Activated naive CD8-positive, alpha-beta T cell treated with anti-CD3 and anti-CD28 coated beads for 36 hours (primary cell): ENCODE measurements at regions not wholly inside any gene's neighbourhood (a gene's known extent, or its start where the extent isn't known, plus 50 kb on each side); places are given as distances from the start of the nearest gene placed in this dataset.
A peak's percentile ranks its signal among the peaks of the same experiment; 100 is the strongest.

Experiments
- DNase-seq: peaks from one replicate; pipeline ENCODE4 v3.0.0; 2021
- H3K27ac Mint-ChIP-seq: one replicate; pipeline ENCODE4 v1.8.0; 2022; ENCODE audit warnings: mild to moderate bottlenecking, moderate library complexity, mixed read lengths
- H3K27me3 Mint-ChIP-seq: one replicate; pipeline ENCODE4 v1.8.0; 2022; ENCODE audit warnings: mild to moderate bottlenecking, mixed read lengths
- H3K36me3 Mint-ChIP-seq: one replicate; pipeline ENCODE4 v1.8.0; 2021; ENCODE audit warnings: mild to moderate bottlenecking, mixed read lengths
- H3K4me1 Mint-ChIP-seq: one replicate; pipeline ENCODE4 v1.8.0; 2021; ENCODE audit warnings: mixed read lengths
- H3K4me3 Mint-ChIP-seq: one replicate; pipeline ENCODE4 v1.8.0; 2022; ENCODE audit warnings: mild to moderate bottlenecking, moderate library complexity, mixed read lengths
- H3K9me3 Mint-ChIP-seq: one replicate; pipeline ENCODE4 v1.8.0; 2022; ENCODE audit warnings: mixed read lengths

DNA sequence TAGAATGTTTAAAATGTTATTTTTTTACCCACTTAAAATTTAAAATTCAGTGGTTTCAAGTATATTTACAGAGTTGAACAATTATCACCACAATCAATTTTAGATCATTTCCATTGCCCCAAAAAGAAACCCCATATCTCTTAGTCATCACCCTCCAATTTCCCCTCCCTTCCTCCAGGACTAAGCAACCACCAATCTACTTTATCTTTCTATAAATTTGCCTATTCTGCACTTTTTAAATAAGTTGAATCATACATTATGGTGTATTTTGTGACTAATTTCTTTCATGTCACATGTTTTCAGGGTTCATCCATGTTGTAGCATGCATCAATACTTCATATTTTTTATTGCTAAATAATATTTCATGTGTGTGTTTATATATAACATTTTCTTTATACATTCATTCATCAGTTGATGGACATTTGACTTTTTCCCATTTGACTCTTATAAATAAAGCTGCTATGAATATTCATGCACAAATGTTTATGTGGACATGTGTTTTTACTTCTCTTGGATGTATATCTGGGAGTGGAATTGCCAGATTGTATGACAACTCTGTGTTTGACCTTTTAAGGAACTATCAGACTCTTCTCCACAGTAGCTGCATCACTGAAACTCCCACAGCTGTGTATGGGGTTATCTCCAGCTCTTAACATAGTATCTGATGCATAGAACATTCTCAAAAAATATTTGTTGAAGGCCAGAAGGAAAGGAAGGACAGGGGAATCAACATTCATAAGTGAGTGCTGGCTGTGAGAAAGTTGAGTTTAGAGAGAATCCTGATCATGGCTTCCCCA, 107.8 kb upstream of the OXGR1 start:
- peaks cover 5% of the 10 kb centered on the region for H3K4me1 Mint-ChIP-seq
- no peaks in the 10 kb centered on the region for H3K36me3 Mint-ChIP-seq
- H3K27ac Mint-ChIP-seq: no peak overlapping the region
- DNase-seq: no peak
- H3K27me3 Mint-ChIP-seq: peaks cover 15% of the 10 kb centered on the region
- peaks cover 5% of the 10 kb centered on the region for H3K9me3 Mint-ChIP-seq
- H3K4me3 Mint-ChIP-seq: no peak overlapping the region

DNA sequence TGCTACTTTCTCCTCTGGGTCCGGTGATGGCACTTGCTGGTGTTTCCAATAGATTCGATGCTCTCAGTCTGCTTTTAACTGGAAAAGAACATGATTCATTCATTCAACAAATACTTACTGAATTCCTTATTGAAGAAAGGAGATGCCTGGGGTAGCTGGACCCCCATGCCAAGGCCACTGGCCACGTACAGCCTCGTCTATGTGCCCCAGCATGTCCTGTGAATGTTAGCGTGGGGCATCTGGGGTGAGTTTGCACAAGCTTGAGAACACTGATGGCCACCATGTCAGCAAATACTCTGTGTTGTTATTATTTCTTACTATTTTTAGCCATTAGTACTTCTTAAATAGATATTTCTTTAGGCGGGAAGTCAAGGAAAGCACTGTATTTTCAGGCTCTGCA, 112.0 kb upstream of the OXGR1 start:
- peaks cover 7% of the 10 kb centered on the region for H3K4me1 Mint-ChIP-seq

GRCh38 chr13:97107815-97108529, 113.7 kb upstream of the OXGR1 start:
- DNase-seq: no peak
- H3K27me3 Mint-ChIP-seq: peaks cover 13% of the 10 kb centered on the region
- H3K4me1 Mint-ChIP-seq: peaks cover 7% of the 10 kb centered on the region
- no peaks in the 10 kb centered on the region for H3K36me3 Mint-ChIP-seq
- H3K9me3 Mint-ChIP-seq: no peaks in the 10 kb centered on the region
- no peak overlapping the region for H3K27ac Mint-ChIP-seq
- no peak overlapping the region for H3K4me3 Mint-ChIP-seq

More for the DNA sequence above, 112.0 kb upstream of the OXGR1 start:
- no peak overlapping the region for H3K4me3 Mint-ChIP-seq
- H3K27me3 Mint-ChIP-seq: peaks cover 13% of the 10 kb centered on the region
- H3K27ac Mint-ChIP-seq: no peak overlapping the region
- no peaks in the 10 kb centered on the region for H3K36me3 Mint-ChIP-seq
- H3K9me3 Mint-ChIP-seq: no peaks in the 10 kb centered on the region
- no peak for DNase-seq

DNA sequence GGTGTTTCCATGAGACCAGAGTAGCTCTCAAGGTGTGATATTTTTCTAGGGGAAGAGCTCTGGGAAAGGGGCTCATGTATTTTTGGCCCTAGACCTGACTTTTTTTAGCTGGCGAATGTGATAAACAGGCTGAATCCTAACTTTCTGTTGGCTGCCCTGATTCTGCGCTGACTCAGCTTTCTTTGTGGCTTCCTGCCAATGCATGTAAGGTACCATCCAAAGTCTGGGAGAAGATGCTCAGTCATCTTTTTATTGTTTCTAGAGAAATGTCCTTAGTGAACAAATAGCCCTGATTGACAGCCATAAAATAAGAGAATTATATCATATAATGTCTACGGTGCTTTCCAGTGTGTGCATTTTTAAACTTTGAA, 113.6 kb upstream of the MBNL2 start:
- DNase-seq: no peak
- H3K4me3 Mint-ChIP-seq: no peak overlapping the region
- no peaks in the 10 kb centered on the region for H3K36me3 Mint-ChIP-seq
- H3K4me1 Mint-ChIP-seq: peaks cover 7% of the 10 kb centered on the region
- no peaks in the 10 kb centered on the region for H3K9me3 Mint-ChIP-seq
- H3K27ac Mint-ChIP-seq: no peak overlapping the region
- peaks cover 13% of the 10 kb centered on the region for H3K27me3 Mint-ChIP-seq

- Mint-ChIP-seq H3K36me3 (no peaks in the 10 kb centered on the region), H3K4me1 (peaks cover 10% of the 10 kb centered on the region), H3K9me3 (no peaks in the 10 kb centered on the region), H3K27me3 (peaks cover 13% of the 10 kb centered on the region), H3K4me3 (no peak overlapping the region), H3K27ac (no peak overlapping the region)
- DNase-seq: no peak
These were observed 112.9 kb upstream of the MBNL2 start for GRCh38 chr13:97109256-97109655.

DNA sequence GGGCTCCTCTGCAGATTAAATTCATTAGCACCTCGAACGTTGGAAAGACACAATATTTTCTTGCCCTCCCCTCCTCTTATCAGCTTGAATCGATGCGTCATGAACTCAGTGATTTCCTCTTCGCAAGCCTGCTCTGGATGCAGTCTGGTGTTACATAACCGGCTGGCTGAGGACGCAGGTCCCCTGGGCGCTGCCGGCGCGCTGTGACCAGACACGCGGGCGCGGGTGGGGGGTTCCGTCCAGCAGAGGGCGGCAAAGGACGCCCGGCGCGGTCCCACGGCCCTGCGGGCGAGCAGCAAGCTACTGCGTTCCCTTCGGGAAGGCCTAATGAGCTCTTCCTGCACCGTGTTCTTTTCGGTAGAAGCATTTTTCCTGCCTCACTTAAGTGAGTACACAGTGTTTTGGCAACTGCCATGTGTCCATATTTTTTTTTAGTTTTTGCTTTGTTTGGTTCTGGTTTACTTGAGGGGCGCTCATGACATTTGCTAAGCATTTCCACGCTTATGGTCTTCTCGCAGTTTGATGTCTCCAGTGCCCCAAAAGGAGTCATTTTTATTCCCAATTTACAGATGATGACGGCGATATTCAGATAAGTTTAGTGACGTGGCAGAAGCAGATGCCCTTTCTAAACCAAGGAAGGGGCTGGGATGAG, 112.2 kb upstream of the MBNL2 start:
- Mint-ChIP-seq H3K4me3 (no peak overlapping the region), H3K4me1 (peaks cover 10% of the 10 kb centered on the region), H3K27ac (no peak overlapping the region), H3K27me3 (peaks cover 13% of the 10 kb centered on the region), H3K9me3 (no peaks in the 10 kb centered on the region), H3K36me3 (no peaks in the 10 kb centered on the region)
- DNase-seq: peak; percentile 80

- Mint-ChIP-seq H3K4me1 (peaks cover 10% of the 10 kb centered on the region), H3K27me3 (peaks cover 19% of the 10 kb centered on the region), H3K36me3 (no peaks in the 10 kb centered on the region), H3K4me3 (no peak overlapping the region), H3K27ac (no peak overlapping the region), H3K9me3 (no peaks in the 10 kb centered on the region)
- no peak for DNase-seq
These were observed 111.2 kb upstream of the MBNL2 start for GRCh38 chr13:97110936-97111335.

DNA sequence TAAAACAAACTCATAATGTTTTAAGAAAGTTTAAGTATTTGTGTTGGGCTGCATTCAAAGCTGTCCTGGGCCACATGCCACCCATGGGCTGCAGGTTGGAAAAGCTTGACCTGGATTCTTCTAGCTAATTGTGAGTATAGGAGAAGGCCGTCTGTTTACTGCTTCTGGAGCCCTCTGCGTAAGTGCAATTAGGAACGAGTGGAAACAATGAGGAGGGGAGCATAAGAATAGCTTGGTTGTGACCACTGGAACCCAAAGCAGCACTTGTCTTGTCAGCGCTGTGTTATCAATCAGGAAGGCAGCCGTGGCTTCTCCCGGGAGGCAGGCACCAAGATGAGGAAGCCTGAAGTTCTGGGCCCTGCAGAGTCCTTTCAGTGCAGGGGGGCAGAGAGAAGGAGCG, 110.4 kb upstream of the MBNL2 start:
- Mint-ChIP-seq H3K27me3 (peaks cover 26% of the 10 kb centered on the region), H3K4me3 (no peak overlapping the region), H3K36me3 (no peaks in the 10 kb centered on the region), H3K4me1 (peaks cover 10% of the 10 kb centered on the region), H3K9me3 (no peaks in the 10 kb centered on the region), H3K27ac (no peak overlapping the region)
- no peak for DNase-seq

DNA sequence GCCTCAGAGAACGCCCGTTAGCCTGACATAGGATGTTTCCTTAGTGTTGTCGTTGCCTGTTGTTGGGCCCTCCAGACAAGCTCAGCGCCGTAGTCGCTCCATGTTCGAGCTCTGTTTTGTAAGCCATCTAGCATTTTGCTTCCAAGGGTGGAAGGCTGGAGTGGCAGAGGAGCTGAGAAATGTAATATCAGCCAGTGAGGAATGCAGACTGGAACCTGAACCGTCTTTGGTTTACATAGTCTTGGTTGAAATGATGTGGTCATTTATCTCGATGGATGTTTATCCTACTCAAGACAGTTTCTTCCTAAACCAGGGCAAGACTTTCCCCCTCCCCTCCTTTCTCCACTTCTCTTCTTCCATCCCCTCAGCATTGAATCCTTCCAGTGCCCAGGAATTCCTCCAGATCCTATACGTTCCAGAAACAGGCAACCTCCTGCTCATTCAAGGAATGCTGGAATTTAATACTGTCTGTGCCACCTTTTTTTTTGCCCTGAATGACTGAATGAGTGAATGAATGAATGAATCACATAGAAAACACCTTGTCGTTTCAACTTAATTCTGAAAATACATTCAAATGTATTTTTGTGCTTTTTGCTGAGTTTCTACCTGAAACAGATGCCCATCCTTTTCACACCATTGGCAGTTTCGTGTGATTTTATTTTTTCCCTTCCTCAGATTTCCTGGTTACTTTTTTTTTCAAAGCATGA, 109.5 kb upstream of the MBNL2 start:
- Mint-ChIP-seq H3K4me3 (no peak overlapping the region), H3K27me3 (peaks cover 28% of the 10 kb centered on the region), H3K9me3 (no peaks in the 10 kb centered on the region), H3K27ac (no peak overlapping the region), H3K36me3 (no peaks in the 10 kb centered on the region), H3K4me1 (peaks cover 10% of the 10 kb centered on the region)
- DNase-seq: no peak

GRCh38 chr13:97113231-97114001, 108.7 kb upstream of the MBNL2 start:
- peaks cover 36% of the 10 kb centered on the region for H3K27me3 Mint-ChIP-seq
- H3K27ac Mint-ChIP-seq: no peak overlapping the region
- no peaks in the 10 kb centered on the region for H3K36me3 Mint-ChIP-seq
- no peak for DNase-seq
- peaks cover 10% of the 10 kb centered on the region for H3K4me1 Mint-ChIP-seq
- no peak overlapping the region for H3K4me3 Mint-ChIP-seq
- H3K9me3 Mint-ChIP-seq: no peaks in the 10 kb centered on the region

GRCh38 chr13:97114651-97115050, 107.5 kb upstream of the MBNL2 start:
- Mint-ChIP-seq H3K4me1 (peaks cover 8% of the 10 kb centered on the region), H3K27me3 (peaks cover 29% of the 10 kb centered on the region), H3K4me3 (no peak overlapping the region), H3K9me3 (no peaks in the 10 kb centered on the region), H3K36me3 (no peaks in the 10 kb centered on the region), H3K27ac (no peak overlapping the region)
- no peak for DNase-seq

GRCh38 chr13:97116754-97117153, 105.4 kb upstream of the MBNL2 start:
- no peak for DNase-seq
- no peak overlapping the region for H3K27ac Mint-ChIP-seq
- no peak overlapping the region for H3K4me3 Mint-ChIP-seq
- H3K27me3 Mint-ChIP-seq: peaks cover 29% of the 10 kb centered on the region
- no peaks in the 10 kb centered on the region for H3K36me3 Mint-ChIP-seq
- no peaks in the 10 kb centered on the region for H3K9me3 Mint-ChIP-seq
- H3K4me1 Mint-ChIP-seq: peaks cover 8% of the 10 kb centered on the region

- DNase-seq: no peak
- Mint-ChIP-seq H3K9me3 (no peaks in the 10 kb centered on the region), H3K27ac (no peak overlapping the region), H3K4me1 (peaks cover 8% of the 10 kb centered on the region), H3K27me3 (peaks cover 30% of the 10 kb centered on the region), H3K4me3 (no peak overlapping the region), H3K36me3 (no peaks in the 10 kb centered on the region)
These were observed 104.7 kb upstream of the MBNL2 start for GRCh38 chr13:97117388-97117910.

DNA sequence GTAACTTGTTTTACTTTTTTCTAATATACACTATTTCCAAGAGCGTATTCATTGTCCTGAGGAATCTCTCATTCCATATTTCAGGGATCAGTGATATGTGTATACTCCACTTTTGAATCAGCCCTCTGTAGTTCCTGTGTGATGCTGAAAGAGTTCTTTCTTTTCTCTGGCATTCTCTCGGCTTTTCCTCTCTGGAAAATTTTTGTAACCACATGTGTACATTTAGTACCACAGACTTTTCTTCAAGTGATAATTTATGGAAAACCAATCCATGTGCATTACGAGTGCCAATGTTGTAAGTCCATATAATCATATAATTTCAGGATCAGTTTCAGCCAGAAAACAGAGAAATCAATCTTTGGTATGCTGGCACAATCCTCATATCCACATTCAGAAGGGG, 102.2 kb upstream of the MBNL2 start:
- Mint-ChIP-seq H3K4me1 (peaks cover 5% of the 10 kb centered on the region), H3K4me3 (no peak overlapping the region), H3K9me3 (no peaks in the 10 kb centered on the region), H3K27me3 (peaks cover 47% of the 10 kb centered on the region), H3K27ac (no peak overlapping the region), H3K36me3 (no peaks in the 10 kb centered on the region)
- no peak for DNase-seq
